ENCODE measurements at regions not wholly inside any gene's neighbourhood (a gene's known extent, or its start where the extent isn't known, plus 50 kb on each side); places are given as distances from the start of the nearest gene placed in this dataset.

- peaks cover 24 to 46% (median 44%) of the 10 kb centered on the region in 3 donors for H3K4me1 Mint-ChIP-seq
- peak overlapping the region in 1 of 8 donors; percentile 54 for H3K27ac Mint-ChIP-seq
- peaks cover 0 to 3% of the 10 kb centered on the region in 2 donors for H3K27me3 Mint-ChIP-seq
- H3K27me3 ChIP-seq (ENCODE audit: insufficient read depth, low read length, poor library complexity, severe bottlenecking), result no peaks in the 10 kb centered on the region
- CTCF ChIA-PET, result interaction anchor here (1.3 kb wide), 1 partner anchor 106 kb away, joined by 3 read pairs; no protein-coding TSS in a partner anchor
- H3K9me3 ChIP-seq (ENCODE audit: low read length), result no peaks in the 10 kb centered on the region
- no peaks in the 10 kb centered on the region for H3K9me3 Mint-ChIP-seq
- H3K27ac ChIP-seq (ENCODE audit: low read depth, low read length), result no peak overlapping the region
- H3K36me3 Mint-ChIP-seq, result peaks cover 0 to 14% (median 0%) of the 10 kb centered on the region in 3 donors
- DNase-seq, result no peak
- H3K4me1 ChIP-seq (ENCODE audit: insufficient read depth, low read length), result no peaks in the 10 kb centered on the region
- peak overlapping the region in 2 of 7 donors; percentile 72 to 73 for H3K4me3 Mint-ChIP-seq
- no peak overlapping the region for H3K4me3 ChIP-seq (ENCODE audit: low read length)
- POLR2A ChIA-PET, result no interaction called here
- H3K36me3 ChIP-seq (ENCODE audit: insufficient read depth, low read length), result no peaks in the 10 kb centered on the region
Measured at GRCh38 chr7:115721293-115722217, 309.0 kb downstream of the TFEC start.

- Histone ChIP-seq H3K4me3 (ENCODE audit: low read length) (no peak overlapping the region), H3K27me3 (ENCODE audit: insufficient read depth, low read length, poor library complexity, severe bottlenecking) (no peaks in the 10 kb centered on the region), H3K36me3 (ENCODE audit: insufficient read depth, low read length) (no peaks in the 10 kb centered on the region), H3K27ac (ENCODE audit: low read depth, low read length) (no peak overlapping the region), H3K4me1 (ENCODE audit: insufficient read depth, low read length) (no peaks in the 10 kb centered on the region), H3K9me3 (ENCODE audit: low read length) (no peaks in the 10 kb centered on the region)
- H3K4me3 Mint-ChIP-seq, result no peak overlapping the region
- H3K9me3 Mint-ChIP-seq, result no peaks in the 10 kb centered on the region
- CTCF ChIA-PET, result no interaction called here
- peaks cover 0 to 3% of the 10 kb centered on the region in 2 donors for H3K27me3 Mint-ChIP-seq
- H3K36me3 Mint-ChIP-seq, result peaks cover 0 to 14% (median 0%) of the 10 kb centered on the region in 3 donors
- POLR2A ChIA-PET, result no interaction called here
- peak overlapping the region in 1 of 8 donors; percentile 43 for H3K27ac Mint-ChIP-seq
- peaks cover 24 to 45% (median 44%) of the 10 kb centered on the region in 3 donors for H3K4me1 Mint-ChIP-seq
- DNase-seq, result no peak
Measured at GRCh38 chr7:115719963-115720362, 310.6 kb downstream of the TFEC start.

- POLR2A ChIA-PET, result no interaction called here
- H3K4me3 Mint-ChIP-seq, result no peak overlapping the region
Measured at GRCh38 chr7:115709664-115710063, 320.9 kb downstream of the TFEC start.

GRCh38 chr7:115708013-115708341 is 322.6 kb downstream of the TFEC start:
- H3K27me3 Mint-ChIP-seq, result no peaks in the 10 kb centered on the region
- H3K9me3 Mint-ChIP-seq, result no peaks in the 10 kb centered on the region
- Histone ChIP-seq H3K36me3 (ENCODE audit: insufficient read depth, low read length) (no peaks in the 10 kb centered on the region), H3K27me3 (ENCODE audit: insufficient read depth, low read length, poor library complexity, severe bottlenecking) (no peaks in the 10 kb centered on the region), H3K4me1 (ENCODE audit: insufficient read depth, low read length) (no peaks in the 10 kb centered on the region), H3K27ac (ENCODE audit: low read depth, low read length) (no peak overlapping the region), H3K4me3 (ENCODE audit: low read length) (no peak overlapping the region), H3K9me3 (ENCODE audit: low read length) (no peaks in the 10 kb centered on the region)
- H3K36me3 Mint-ChIP-seq, result peaks cover 0 to 4% (median 0%) of the 10 kb centered on the region in 3 donors
- POLR2A ChIA-PET, result no interaction called here
- H3K4me1 Mint-ChIP-seq, result no peaks in the 10 kb centered on the region
- DNase-seq, result no peak
- H3K27ac Mint-ChIP-seq, result no peak overlapping the region
- CTCF ChIA-PET, result no interaction called here
- no peak overlapping the region for H3K4me3 Mint-ChIP-seq

More at GRCh38 chr7:115709664-115710063, 320.9 kb downstream of the TFEC start:
- DNase-seq, result no peak
- Mint-ChIP-seq H3K27ac (no peak overlapping the region), H3K36me3 (no peaks in the 10 kb centered on the region), H3K4me1 (no peaks in the 10 kb centered on the region), H3K27me3 (no peaks in the 10 kb centered on the region), H3K9me3 (no peaks in the 10 kb centered on the region)
- H3K27ac ChIP-seq (ENCODE audit: low read depth, low read length), result no peak overlapping the region
- no peaks in the 10 kb centered on the region for H3K27me3 ChIP-seq (ENCODE audit: insufficient read depth, low read length, poor library complexity, severe bottlenecking)
- CTCF ChIA-PET, result no interaction called here
- no peaks in the 10 kb centered on the region for H3K4me1 ChIP-seq (ENCODE audit: insufficient read depth, low read length)
- no peak overlapping the region for H3K4me3 ChIP-seq (ENCODE audit: low read length)
- no peaks in the 10 kb centered on the region for H3K36me3 ChIP-seq (ENCODE audit: insufficient read depth, low read length)
- H3K9me3 ChIP-seq (ENCODE audit: low read length), result no peaks in the 10 kb centered on the region

GRCh38 chr7:115707258-115708012 is 323.1 kb downstream of the TFEC start:
- Histone ChIP-seq H3K27me3 (ENCODE audit: insufficient read depth, low read length, poor library complexity, severe bottlenecking) (no peaks in the 10 kb centered on the region), H3K27ac (ENCODE audit: low read depth, low read length) (no peak overlapping the region), H3K4me3 (ENCODE audit: low read length) (no peak overlapping the region), H3K36me3 (ENCODE audit: insufficient read depth, low read length) (no peaks in the 10 kb centered on the region), H3K4me1 (ENCODE audit: insufficient read depth, low read length) (no peaks in the 10 kb centered on the region), H3K9me3 (ENCODE audit: low read length) (no peaks in the 10 kb centered on the region)
- Mint-ChIP-seq H3K9me3 (no peaks in the 10 kb centered on the region), H3K27me3 (no peaks in the 10 kb centered on the region), H3K27ac (no peak overlapping the region), H3K36me3 (peaks cover 0 to 4% (median 0%) of the 10 kb centered on the region in 3 donors), H3K4me1 (no peaks in the 10 kb centered on the region), H3K4me3 (no peak overlapping the region)
- CTCF ChIA-PET, result no interaction called here
- no peak for DNase-seq
- POLR2A ChIA-PET, result no interaction called here

GRCh38 chr7:115704884-115705283 is 325.7 kb downstream of the TFEC start:
- H3K9me3 Mint-ChIP-seq, result no peaks in the 10 kb centered on the region
- ChIA-PET CTCF (no interaction called here), POLR2A (no interaction called here)

GRCh38 chr7:115701141-115701540 is 329.4 kb downstream of the TFEC start:
- H3K27ac Mint-ChIP-seq, result no peak overlapping the region
- peaks cover 0 to 4% (median 0%) of the 10 kb centered on the region in 3 donors for H3K36me3 Mint-ChIP-seq
- no peak overlapping the region for H3K4me3 ChIP-seq (ENCODE audit: low read length)
- no peak for DNase-seq
- no peak overlapping the region for H3K27ac ChIP-seq (ENCODE audit: low read depth, low read length)
- ChIA-PET POLR2A (no interaction called here), CTCF (no interaction called here)
- no peak overlapping the region for H3K4me3 Mint-ChIP-seq
- no peaks in the 10 kb centered on the region for H3K9me3 ChIP-seq (ENCODE audit: low read length)
- no peaks in the 10 kb centered on the region for H3K9me3 Mint-ChIP-seq
- H3K27me3 ChIP-seq (ENCODE audit: insufficient read depth, low read length, poor library complexity, severe bottlenecking), result no peaks in the 10 kb centered on the region
- no peaks in the 10 kb centered on the region for H3K4me1 ChIP-seq (ENCODE audit: insufficient read depth, low read length)
- H3K4me1 Mint-ChIP-seq, result no peaks in the 10 kb centered on the region
- peaks cover 3 to 4% of the 10 kb centered on the region in 2 donors for H3K27me3 Mint-ChIP-seq
- no peaks in the 10 kb centered on the region for H3K36me3 ChIP-seq (ENCODE audit: insufficient read depth, low read length)

More at GRCh38 chr7:115704884-115705283, 325.7 kb downstream of the TFEC start:
- H3K36me3 Mint-ChIP-seq, result peaks cover 0 to 4% (median 0%) of the 10 kb centered on the region in 3 donors
- no peaks in the 10 kb centered on the region for H3K9me3 ChIP-seq (ENCODE audit: low read length)
- H3K27me3 ChIP-seq (ENCODE audit: insufficient read depth, low read length, poor library complexity, severe bottlenecking), result no peaks in the 10 kb centered on the region
- H3K4me3 Mint-ChIP-seq, result no peak overlapping the region
- no peak for DNase-seq
- H3K4me1 ChIP-seq (ENCODE audit: insufficient read depth, low read length), result no peaks in the 10 kb centered on the region
- H3K4me3 ChIP-seq (ENCODE audit: low read length), result no peak overlapping the region
- no peaks in the 10 kb centered on the region for H3K36me3 ChIP-seq (ENCODE audit: insufficient read depth, low read length)
- H3K27ac Mint-ChIP-seq, result no peak overlapping the region
- no peaks in the 10 kb centered on the region for H3K4me1 Mint-ChIP-seq
- no peak overlapping the region for H3K27ac ChIP-seq (ENCODE audit: low read depth, low read length)
- peaks cover 0 to 3% of the 10 kb centered on the region in 2 donors for H3K27me3 Mint-ChIP-seq

- H3K27me3 Mint-ChIP-seq, result peaks cover 1 to 8% of the 10 kb centered on the region in 2 donors
- peaks cover 0 to 6% (median 0%) of the 10 kb centered on the region in 3 donors for H3K36me3 Mint-ChIP-seq
- H3K9me3 Mint-ChIP-seq, result no peaks in the 10 kb centered on the region
- no peaks in the 10 kb centered on the region for H3K27me3 ChIP-seq (ENCODE audit: insufficient read depth, low read length, poor library complexity, severe bottlenecking)
- H3K9me3 ChIP-seq (ENCODE audit: low read length), result no peaks in the 10 kb centered on the region
- ChIA-PET POLR2A (no interaction called here), CTCF (no interaction called here)
- no peak overlapping the region for H3K4me3 Mint-ChIP-seq
- no peak overlapping the region for H3K27ac ChIP-seq (ENCODE audit: low read depth, low read length)
- H3K27ac Mint-ChIP-seq, result no peak overlapping the region
- peaks cover 0 to 3% (median 0%) of the 10 kb centered on the region in 3 donors for H3K4me1 Mint-ChIP-seq
- H3K4me1 ChIP-seq (ENCODE audit: insufficient read depth, low read length), result no peaks in the 10 kb centered on the region
- no peak overlapping the region for H3K4me3 ChIP-seq (ENCODE audit: low read length)
- no peaks in the 10 kb centered on the region for H3K36me3 ChIP-seq (ENCODE audit: insufficient read depth, low read length)
- no peak for DNase-seq
Measured at GRCh38 chr7:115694424-115694823, 336.1 kb downstream of the TFEC start.

Data from CD8-positive, alpha-beta memory T cell (primary cell).